Urothelium cell line (cell line): ENCODE measurements at regions not wholly inside any gene's neighbourhood (a gene's known extent, or its start where the extent isn't known, plus 50 kb on each side); places are given as distances from the start of the nearest gene placed in this dataset.
"Not testable (repeated sequence)": the region's sequence is repeated elsewhere in the genome, so short reads cannot be mapped to it uniquely, and the experiment has no call there.

Experiments
- DNase-seq: peaks from one replicate; pipeline ENCODE4 v3.0.0; 2011; ENCODE audit warnings: low spot score, mixed read lengths
- FAIRE-seq: peaks from 2 replicates; lab custom pipeline; 2011; peaks lifted over from hg19 to GRCh38; lab: Jason Lieb, UNC

- not testable (repeated sequence) for FAIRE-seq, DNase-seq
Observed at GRCh38 chr7:63748571-63749302, 249.9 kb upstream of the ZNF722 start.

- FAIRE-seq, DNase-seq: not testable (repeated sequence)
Observed at GRCh38 chr7:63752446-63752845, 246.2 kb upstream of the ZNF722 start.

- not testable (repeated sequence) for FAIRE-seq, DNase-seq
Observed at GRCh38 chr7:63753160-63753559, 245.5 kb upstream of the ZNF722 start.

- FAIRE-seq, DNase-seq: not testable (repeated sequence)
Observed at GRCh38 chr7:63760202-63760601, 238.4 kb upstream of the ZNF722 start.

DNA sequence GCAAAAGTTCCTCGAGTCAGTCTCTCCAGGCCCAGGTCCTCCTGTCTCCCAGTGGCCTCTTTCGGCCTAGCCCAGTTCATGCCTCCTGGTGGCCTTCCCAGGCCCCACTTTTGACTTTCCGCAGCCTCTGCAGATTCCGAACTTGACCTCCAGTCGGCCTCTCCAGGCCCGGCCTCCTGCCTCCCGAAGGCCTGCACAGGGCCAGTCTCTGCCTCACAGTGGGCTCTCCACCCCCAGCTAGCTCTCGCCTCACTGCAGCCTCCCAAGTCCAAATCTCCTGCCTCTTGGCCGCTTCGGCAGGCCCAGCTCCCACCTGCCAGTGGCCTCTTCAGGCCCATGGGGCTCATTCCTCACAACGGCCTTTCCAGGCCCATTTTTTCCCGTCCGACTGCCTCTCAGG lies 233.1 kb upstream of the ZNF722 start:
- not testable (repeated sequence) for DNase-seq, FAIRE-seq

GRCh38 chr7:63766197-63766596 lies 232.5 kb upstream of the ZNF722 start:
- DNase-seq, FAIRE-seq: not testable (repeated sequence)

DNA sequence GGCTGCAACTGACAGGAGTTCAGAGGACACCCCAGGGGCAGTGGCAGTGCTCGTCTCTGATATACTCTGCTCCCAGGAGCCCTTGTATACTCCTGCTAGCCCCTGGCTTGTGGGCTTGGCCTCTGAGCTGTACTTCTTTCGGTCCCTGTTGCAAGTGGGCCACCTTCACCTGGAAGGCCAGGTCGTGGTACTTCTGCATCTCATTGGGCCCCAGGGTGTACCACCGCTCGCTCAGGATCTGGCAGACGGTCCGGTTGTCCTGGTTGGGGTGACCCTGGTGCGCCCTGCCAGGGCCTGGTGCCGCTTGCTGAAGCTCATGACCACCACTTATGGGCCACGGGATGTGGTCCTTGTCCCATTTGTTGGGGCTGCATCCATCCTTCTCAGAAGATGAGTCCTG lies 228.5 kb upstream of the ZNF722 start:
- not testable (repeated sequence) for DNase-seq, FAIRE-seq

DNA sequence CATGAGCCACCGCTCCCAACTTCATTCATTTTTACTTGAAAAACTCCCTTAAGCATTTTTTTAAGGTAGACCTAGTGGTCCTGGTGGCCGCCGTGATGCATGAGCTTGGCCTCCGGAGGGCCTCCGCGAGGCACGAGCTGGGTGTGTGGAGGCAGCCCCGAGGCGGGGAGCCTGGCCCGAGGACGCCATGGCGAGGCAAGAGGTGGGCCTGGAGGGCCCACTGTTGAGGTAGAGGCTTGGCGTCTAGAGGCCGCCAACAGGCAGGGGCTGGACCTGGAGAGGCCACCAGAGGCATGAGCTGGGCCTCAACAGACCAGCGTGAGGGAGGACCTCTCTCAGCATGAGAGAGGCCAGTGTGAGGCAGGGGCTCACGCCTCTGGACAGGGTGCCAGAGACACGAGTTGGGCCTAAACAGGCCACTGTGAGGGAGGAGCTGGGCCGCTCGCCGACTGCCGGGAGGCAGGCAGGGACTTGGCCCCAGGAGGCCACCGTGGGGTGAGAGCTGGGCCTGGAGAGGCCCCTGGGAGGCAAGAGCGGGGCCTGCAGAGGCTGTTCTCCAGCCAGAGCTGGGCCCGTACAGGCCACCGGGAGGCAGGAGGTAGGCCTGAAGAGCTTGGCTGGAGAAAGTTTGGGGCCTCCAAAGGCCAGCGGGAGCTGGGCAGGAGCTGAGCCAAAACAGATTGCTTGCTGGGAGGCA lies 227.1 kb upstream of the ZNF722 start:
- not testable (repeated sequence) for DNase-seq, FAIRE-seq

DNA sequence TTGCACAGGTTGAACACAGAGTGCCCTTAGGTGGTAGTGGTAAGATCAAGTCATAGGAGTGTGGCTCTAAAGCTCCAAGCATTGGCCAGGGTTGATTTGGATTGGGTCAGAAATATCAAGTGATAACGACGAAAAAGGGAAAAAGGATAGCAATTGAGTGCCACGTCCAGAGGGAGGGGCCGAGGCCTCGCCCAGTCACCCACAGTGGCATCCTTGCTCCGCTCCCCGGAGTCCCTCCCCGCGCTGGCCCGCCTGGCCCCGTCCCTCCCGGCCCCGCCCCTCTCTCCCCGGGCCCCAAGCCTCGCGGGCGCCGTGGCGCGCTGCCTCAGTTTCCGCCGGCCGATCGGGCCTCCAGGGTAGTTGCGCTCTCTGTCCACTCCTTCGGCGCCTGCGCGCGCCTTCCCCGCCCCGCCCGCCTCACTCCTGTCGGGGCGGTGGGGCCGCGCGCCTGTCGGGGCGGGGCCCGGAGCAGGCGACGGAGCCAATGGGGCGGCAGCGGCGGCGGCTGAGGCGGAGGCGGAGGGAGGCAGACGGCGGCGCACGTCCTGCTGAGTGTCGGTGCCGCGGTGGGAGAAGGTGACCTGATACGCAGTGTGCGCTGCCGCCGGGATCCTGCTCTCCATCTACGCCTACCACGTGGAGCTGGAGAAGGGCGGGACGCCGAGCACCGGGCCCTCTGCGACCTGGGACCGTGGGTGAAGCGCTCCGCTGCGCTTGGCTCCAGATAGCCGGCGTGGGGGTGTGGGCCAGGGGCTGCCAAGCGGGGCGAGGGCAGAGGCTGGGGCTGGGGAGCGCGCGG lies 209.1 kb upstream of the ZNF722 start:
- DNase-seq (peak; percentile 84), FAIRE-seq (peak; percentile 95)

GRCh38 chr7:63790177-63790763 lies 208.4 kb upstream of the ZNF722 start:
- not testable (repeated sequence) for DNase-seq, FAIRE-seq
